ENCODE measurements at regions not wholly inside any gene's neighbourhood (a gene's known extent, or its start where the extent isn't known, plus 50 kb on each side); places are given as distances from the start of the nearest gene placed in this dataset.
"Not testable (repeated sequence)": the region's sequence is repeated elsewhere in the genome, so short reads cannot be mapped to it uniquely, and the experiment has no call there.

- Histone ChIP-seq H3K9me3 (ENCODE audit: low read depth, low read length) (no peaks in the 10 kb centered on the region), H3K4me1 (ENCODE audit: insufficient read depth, low read length) (no peaks in the 10 kb centered on the region), H3K27me3 (ENCODE audit: insufficient read depth, low read length) (no peaks in the 10 kb centered on the region)
These were observed 67.1 kb upstream of the SMURF2 start for GRCh38 chr17:64729201-64729600.

GRCh38 chr17:64728041-64728695, 66.1 kb upstream of the SMURF2 start:
- Histone ChIP-seq H3K9me3 (ENCODE audit: low read depth, low read length) (no peaks in the 10 kb centered on the region), H3K4me3 (ENCODE audit: low read length) (no peak overlapping the region)

More at GRCh38 chr17:64729201-64729600, 67.1 kb upstream of the SMURF2 start:
- H3K4me3 ChIP-seq (ENCODE audit: low read length), result no peak overlapping the region

GRCh38 chr17:64726025-64726424, 63.9 kb upstream of the SMURF2 start:
- not testable (repeated sequence) for H3K4me3 ChIP-seq (ENCODE audit: low read length); H3K4me1 ChIP-seq (ENCODE audit: insufficient read depth, low read length); H3K9me3 ChIP-seq (ENCODE audit: low read depth, low read length); H3K27me3 ChIP-seq (ENCODE audit: insufficient read depth, low read length)

More at GRCh38 chr17:64728041-64728695, 66.1 kb upstream of the SMURF2 start:
- Histone ChIP-seq H3K4me1 (ENCODE audit: insufficient read depth, low read length) (no peaks in the 10 kb centered on the region), H3K27me3 (ENCODE audit: insufficient read depth, low read length) (no peaks in the 10 kb centered on the region)

- H3K4me1 ChIP-seq (ENCODE audit: insufficient read depth, low read length), result not testable (repeated sequence)
These were observed 62.1 kb upstream of the SMURF2 start for GRCh38 chr17:64724246-64724645.

GRCh38 chr17:64723781-64724180, 61.7 kb upstream of the SMURF2 start:
- H3K4me3 ChIP-seq (ENCODE audit: low read length), result no peak overlapping the region
- no peaks in the 10 kb centered on the region for H3K27me3 ChIP-seq (ENCODE audit: insufficient read depth, low read length)
- H3K4me1 ChIP-seq (ENCODE audit: insufficient read depth, low read length), result no peaks in the 10 kb centered on the region
- H3K9me3 ChIP-seq (ENCODE audit: low read depth, low read length), result no peaks in the 10 kb centered on the region

More at GRCh38 chr17:64724246-64724645, 62.1 kb upstream of the SMURF2 start:
- H3K4me3 ChIP-seq (ENCODE audit: low read length); H3K27me3 ChIP-seq (ENCODE audit: insufficient read depth, low read length); H3K9me3 ChIP-seq (ENCODE audit: low read depth, low read length): not testable (repeated sequence)

- not testable (repeated sequence) for H3K4me1 ChIP-seq (ENCODE audit: insufficient read depth, low read length); H3K27me3 ChIP-seq (ENCODE audit: insufficient read depth, low read length)
These were observed 59.4 kb upstream of the SMURF2 start for GRCh38 chr17:64721556-64721955.

GRCh38 chr17:64720253-64720652, 58.1 kb upstream of the SMURF2 start:
- H3K4me3 ChIP-seq (ENCODE audit: low read length); H3K4me1 ChIP-seq (ENCODE audit: insufficient read depth, low read length): not testable (repeated sequence)

More at GRCh38 chr17:64721556-64721955, 59.4 kb upstream of the SMURF2 start:
- not testable (repeated sequence) for H3K9me3 ChIP-seq (ENCODE audit: low read depth, low read length); H3K4me3 ChIP-seq (ENCODE audit: low read length)

GRCh38 chr17:64719517-64719916, 57.4 kb upstream of the SMURF2 start:
- not testable (repeated sequence) for H3K9me3 ChIP-seq (ENCODE audit: low read depth, low read length); H3K4me1 ChIP-seq (ENCODE audit: insufficient read depth, low read length); H3K27me3 ChIP-seq (ENCODE audit: insufficient read depth, low read length); H3K4me3 ChIP-seq (ENCODE audit: low read length)

More at GRCh38 chr17:64720253-64720652, 58.1 kb upstream of the SMURF2 start:
- H3K27me3 ChIP-seq (ENCODE audit: insufficient read depth, low read length); H3K9me3 ChIP-seq (ENCODE audit: low read depth, low read length): not testable (repeated sequence)

- not testable (repeated sequence) for H3K4me3 ChIP-seq (ENCODE audit: low read length); H3K27me3 ChIP-seq (ENCODE audit: insufficient read depth, low read length); H3K4me1 ChIP-seq (ENCODE audit: insufficient read depth, low read length); H3K9me3 ChIP-seq (ENCODE audit: low read depth, low read length)
These were observed 56.7 kb upstream of the SMURF2 start for GRCh38 chr17:64718816-64719215.

- Histone ChIP-seq H3K9me3 (ENCODE audit: low read depth, low read length) (no peaks in the 10 kb centered on the region), H3K4me3 (ENCODE audit: low read length) (no peak overlapping the region), H3K4me1 (ENCODE audit: insufficient read depth, low read length) (peaks cover 11% of the 10 kb centered on the region)
These were observed 56.0 kb upstream of the SMURF2 start for GRCh38 chr17:64718058-64718457.

GRCh38 chr17:64716496-64716895, 54.4 kb upstream of the SMURF2 start:
- peaks cover 24% of the 10 kb centered on the region for H3K4me1 ChIP-seq (ENCODE audit: insufficient read depth, low read length)
- H3K4me3 ChIP-seq (ENCODE audit: low read length); H3K9me3 ChIP-seq (ENCODE audit: low read depth, low read length); H3K27me3 ChIP-seq (ENCODE audit: insufficient read depth, low read length): not testable (repeated sequence)

More at GRCh38 chr17:64718058-64718457, 56.0 kb upstream of the SMURF2 start:
- H3K27me3 ChIP-seq (ENCODE audit: insufficient read depth, low read length), result no peaks in the 10 kb centered on the region

GRCh38 chr17:64713786-64714185, 51.7 kb upstream of the SMURF2 start:
- peaks cover 40% of the 10 kb centered on the region for H3K4me1 ChIP-seq (ENCODE audit: insufficient read depth, low read length)
- H3K27me3 ChIP-seq (ENCODE audit: insufficient read depth, low read length); H3K9me3 ChIP-seq (ENCODE audit: low read depth, low read length): not testable (repeated sequence)
- H3K4me3 ChIP-seq (ENCODE audit: low read length), result peak overlapping the region; percentile 28

- peaks cover 50% of the 10 kb centered on the region for H3K4me1 ChIP-seq (ENCODE audit: insufficient read depth, low read length)
- H3K27me3 ChIP-seq (ENCODE audit: insufficient read depth, low read length); H3K9me3 ChIP-seq (ENCODE audit: low read depth, low read length); H3K4me3 ChIP-seq (ENCODE audit: low read length): not testable (repeated sequence)
These were observed 50.6 kb upstream of the SMURF2 start for GRCh38 chr17:64712557-64713351.
